GM19467 (cell line): ENCODE measurements at regions not wholly inside any gene's neighbourhood (a gene's known extent, or its start where the extent isn't known, plus 50 kb on each side); places are given as distances from the start of the nearest gene placed in this dataset.

Experiments
- ATAC-seq: cut with Tn5 transposase; IDR thresholded peaks from one replicate; pipeline ENCODE4 v1.9.1; 2021; ENCODE audit warnings: mild to moderate bottlenecking, moderate library complexity; ENCODE audit not compliant: unreplicated experiment

DNA sequence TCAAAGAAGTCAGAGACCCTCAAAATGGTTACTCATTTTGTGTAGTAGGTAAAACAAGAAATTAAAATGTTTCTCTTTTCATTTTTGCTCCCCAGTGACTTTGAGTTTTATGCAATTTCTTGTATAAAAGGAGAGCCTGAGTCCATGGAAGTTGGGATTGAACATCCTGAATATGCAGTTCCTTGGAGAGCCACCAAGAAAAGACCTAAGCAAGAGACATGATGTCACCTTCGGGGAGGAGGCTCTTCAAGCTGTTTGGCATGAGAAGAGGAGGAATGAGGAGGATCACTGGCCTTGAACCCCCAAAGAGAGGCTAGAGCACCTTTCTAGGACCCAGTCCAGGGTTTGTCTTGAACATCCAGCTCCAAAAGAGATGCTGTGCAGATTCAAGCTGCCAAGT, 62.3 kb upstream of the CALM2 start:
- no peak for ATAC-seq

GRCh38 chr2:47237375-47238334, 61.3 kb upstream of the CALM2 start:
- ATAC-seq, result no peak

- ATAC-seq, result no peak
These were observed 60.3 kb upstream of the CALM2 start for GRCh38 chr2:47236503-47237215.

DNA sequence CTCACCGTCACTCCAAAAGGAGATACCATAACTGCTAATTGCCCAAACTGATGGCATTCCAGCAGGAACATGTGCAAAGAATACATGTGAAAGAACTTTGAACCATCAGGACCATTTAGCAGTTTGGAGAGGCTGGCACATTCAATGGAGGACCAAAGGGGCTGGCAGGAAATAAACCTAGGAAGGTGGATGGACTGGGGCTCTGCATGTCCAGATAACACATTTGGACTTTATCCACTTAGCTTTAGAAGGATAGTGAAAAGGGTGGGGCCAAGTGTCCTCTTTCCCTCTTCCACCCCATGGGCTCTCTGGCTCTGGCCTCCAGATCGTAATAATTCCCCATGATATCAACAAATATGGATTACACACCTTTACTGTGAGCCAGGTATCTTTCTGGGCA, 58.8 kb upstream of the CALM2 start:
- ATAC-seq, result no peak

DNA sequence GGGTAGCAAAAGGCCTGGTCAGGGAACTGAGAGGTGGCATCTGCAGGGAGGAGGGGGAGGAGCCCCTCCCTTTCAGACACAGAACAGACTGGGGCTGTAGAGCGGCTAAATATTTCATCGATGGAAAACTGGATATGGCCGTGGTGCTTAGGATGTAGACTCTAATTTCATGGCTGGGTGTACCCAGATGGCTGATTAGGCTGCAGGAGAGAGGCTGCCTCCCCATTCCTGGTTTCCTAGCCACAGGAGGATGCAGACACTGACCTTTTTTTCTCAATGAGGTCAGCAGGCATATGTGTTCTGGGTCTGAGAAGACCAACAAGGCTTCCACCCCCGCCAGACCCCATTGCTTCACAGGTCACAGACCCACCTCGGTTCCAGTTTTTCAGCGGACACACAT, 58.1 kb upstream of the CALM2 start:
- ATAC-seq, result no peak

DNA sequence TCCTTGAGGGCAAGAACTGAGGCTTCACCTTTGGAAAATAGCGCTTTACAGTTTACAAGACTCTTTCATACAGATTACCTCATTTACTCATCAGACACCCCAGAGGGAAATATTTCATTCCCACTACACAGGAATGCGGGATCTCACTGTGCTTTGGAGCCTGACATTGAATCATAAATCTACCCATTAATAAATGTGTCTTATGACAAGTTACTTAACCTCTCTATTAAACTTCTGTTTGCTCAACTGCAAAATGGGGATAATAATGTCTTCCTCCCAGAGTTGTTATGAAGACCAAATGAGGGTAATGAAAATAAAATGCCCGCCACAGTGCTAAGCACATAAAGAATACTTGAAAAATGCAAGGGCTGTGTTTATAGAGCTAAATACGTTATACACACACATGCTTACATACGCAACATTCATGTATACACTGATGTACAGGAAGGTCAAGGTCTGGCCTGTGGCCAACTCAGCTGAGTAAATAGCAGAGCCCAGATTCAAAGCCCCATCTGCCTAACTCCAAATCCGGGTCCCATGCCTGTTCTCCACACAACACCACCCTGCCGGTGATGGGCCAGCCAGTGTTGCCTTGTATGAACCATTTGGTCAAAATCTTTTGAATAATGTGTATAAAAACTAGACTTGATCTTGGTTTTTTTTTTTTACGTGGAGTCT, 56.6 kb upstream of the CALM2 start:
- ATAC-seq, result no peak

GRCh38 chr2:47230418-47230817, 54.1 kb upstream of the CALM2 start:
- no peak for ATAC-seq

DNA sequence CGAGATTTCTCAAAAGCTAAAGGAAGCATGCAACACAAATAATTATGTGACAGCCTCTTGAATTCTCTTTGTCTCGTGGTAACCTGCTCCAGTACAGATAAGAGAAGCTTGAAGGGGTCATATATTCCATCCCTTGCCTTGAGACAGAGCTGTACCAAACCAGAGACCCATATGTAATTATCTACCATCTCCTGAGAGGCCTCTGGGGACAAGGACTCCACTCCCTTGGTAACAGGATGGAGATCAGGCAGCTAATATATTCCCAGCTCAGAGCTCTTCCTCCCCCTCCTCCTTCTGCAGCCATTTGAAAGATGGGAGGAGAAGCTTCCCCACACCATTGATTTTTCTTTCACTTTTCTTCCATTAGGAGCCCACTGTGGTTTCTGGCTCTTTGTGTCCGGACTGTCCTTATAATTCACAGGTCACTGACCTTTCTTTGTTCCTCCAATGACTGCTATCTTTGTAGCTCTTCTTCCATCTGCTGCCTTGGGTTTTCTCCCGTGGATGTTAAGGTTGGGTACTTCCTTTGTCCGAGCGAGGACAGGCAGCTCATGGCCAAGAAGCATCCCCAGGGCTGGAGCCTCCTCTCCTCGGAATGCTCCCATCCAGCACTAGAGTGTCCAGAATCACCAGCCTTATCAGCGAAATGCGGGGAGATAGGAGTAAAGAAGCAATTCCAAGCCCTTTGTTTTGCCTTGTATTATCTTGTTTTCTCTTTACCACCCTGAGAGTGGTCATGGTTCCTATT, 51.4 kb upstream of the CALM2 start:
- no peak for ATAC-seq

- ATAC-seq, result no peak
These were observed 50.6 kb upstream of the CALM2 start for GRCh38 chr2:47226923-47227220.

DNA sequence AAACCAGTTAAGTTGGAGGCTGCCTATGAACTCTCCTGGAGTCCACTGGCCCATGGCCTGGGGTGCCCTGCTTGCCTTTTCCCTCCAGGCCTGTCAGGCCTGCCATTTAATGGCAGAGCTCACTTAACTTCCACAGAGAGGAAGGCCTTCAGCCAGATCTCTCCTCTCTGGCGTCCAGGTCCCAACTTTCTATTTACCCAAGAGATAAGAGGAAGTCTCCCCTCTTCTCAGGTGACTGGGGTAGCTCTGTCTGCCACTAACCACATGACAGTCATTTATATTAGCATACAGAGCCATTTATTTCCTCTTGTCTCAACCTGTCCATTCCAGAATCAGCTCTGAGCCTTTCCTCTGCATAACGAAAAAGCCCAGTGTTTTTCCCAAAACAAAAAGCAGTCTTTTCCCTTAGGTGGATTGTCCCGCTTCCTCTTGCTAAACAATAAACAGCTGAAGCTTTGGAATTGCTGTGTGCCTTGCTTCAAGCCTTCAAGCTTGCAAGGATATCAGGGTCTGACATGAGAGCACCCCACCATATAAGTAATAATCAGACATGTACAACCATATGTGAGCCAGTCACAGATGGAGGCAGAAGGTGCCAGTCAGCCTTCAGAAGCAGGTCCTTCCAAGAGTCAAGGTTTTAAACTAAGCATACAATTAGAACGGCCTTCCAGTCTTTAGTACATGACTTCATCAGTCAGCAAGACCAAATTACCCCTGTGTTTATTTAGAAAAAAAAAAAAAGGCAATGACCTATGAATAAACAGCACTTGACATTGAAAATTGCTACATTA, 50.0 kb upstream of the CALM2 start:
- ATAC-seq, result no peak
